B cell (primary cell): ENCODE measurements at regions not wholly inside any gene's neighbourhood (a gene's known extent, or its start where the extent isn't known, plus 50 kb on each side); places are given as distances from the start of the nearest gene placed in this dataset.

Source experiments
- ATAC-seq: fragments of 200-7000 bp; cut with Tn5 transposase; one replicate; pipeline ENCODE4 v1.10.0; 2021; ENCODE audit warnings: low read depth, mild to moderate bottlenecking, moderate number of reproducible peaks, moderate library complexity
- CTCF ChIA-PET: fragments of 350-600 bp; sonication (Branson Sonifier 250); formaldehyde crosslinking; loops from one replicate; lab custom pipeline; 2021; ENCODE audit warnings: antibody characterized with exemption, inconsistent platforms; lab: Charles Lee
- POLR2A ChIA-PET: fragments of 350-600 bp; sonication (Branson Sonifier 250); formaldehyde crosslinking; loops from one replicate; lab custom pipeline; 2021; ENCODE audit warnings: antibody characterized with exemption; lab: Charles Lee
- DNase-seq: peaks from one replicate; pipeline ENCODE4 v3.0.0; 2013
- H2AFZ ChIP-seq: 2 replicates; pipeline ENCODE4 v1.6.1; 2012; ENCODE audit warnings: mild to moderate bottlenecking, low read depth, low read length; ENCODE audit not compliant: insufficient read depth, poor library complexity, severe bottlenecking
- H3K27ac ChIP-seq, 2 donors: 1 replicate in 1 of 2; 2 replicates in 1 of 2; pipeline ENCODE4 v1.5.1; 2012 to 2013; ENCODE audit warnings: low read length in 2 of 2, mild to moderate bottlenecking in 2 of 2, moderate library complexity in 1 of 2
- H3K27me3 ChIP-seq, 4 experiments: fragments of 200-600 bp in 1 of 4; sonication (generic) in 1 of 4; replicated peaks in 1 of 4; 1 replicate in 2 of 4; 2 replicates in 2 of 4; pipeline versions ENCODE4 v1.6.1 to v1.7.0; 2013 to 2016; ENCODE audit warnings: low read length in 3 of 4, mild to moderate bottlenecking in 2 of 4, mixed read lengths in 1 of 4, moderate library complexity in 1 of 4; ENCODE audit not compliant: insufficient read depth in 4 of 4, control insufficient read depth in 3 of 4; ENCODE audit errors: control extremely low read depth in 1 of 4
- H3K36me3 ChIP-seq, 2 experiments: replicated peaks in 1 of 2; 1 replicate in 1 of 2; 2 replicates in 1 of 2; pipeline versions ENCODE4 v1.6.1 to v1.7.1; 2013; ENCODE audit warnings: low read length in 1 of 2; ENCODE audit not compliant: insufficient read depth in 2 of 2, control insufficient read depth in 1 of 2; ENCODE audit errors: control extremely low read depth in 1 of 2, extremely low read depth in 1 of 2
- H3K4me1 ChIP-seq, 2 donors: fragments of 200-600 bp in 1 of 2; sonication (generic) in 1 of 2; 1 replicate in 1 of 2; 2 replicates in 1 of 2; pipeline versions ENCODE4 v1.5.1 to v1.6.1; 2013 to 2017; ENCODE audit warnings: low read length in 2 of 2; ENCODE audit not compliant: control insufficient read depth in 2 of 2, insufficient read depth in 2 of 2
- H3K4me2 ChIP-seq: replicated peaks from 2 replicates; pipeline ENCODE3; 2012; ENCODE audit warnings: mild to moderate bottlenecking, low read depth, low read length; ENCODE audit not compliant: poor library complexity, severe bottlenecking
- H3K4me3 ChIP-seq, 5 experiments: fragments of 200-600 bp in 1 of 5; sonication (generic) in 1 of 5; 1 replicate in 3 of 5; 2 replicates in 2 of 5; pipeline versions ENCODE4 v1.5.1 to v1.7.0; 2011 to 2016; ENCODE audit warnings: low read length in 4 of 5, mild to moderate bottlenecking in 4 of 5, low read depth in 2 of 5, control low read depth in 1 of 5, moderate library complexity in 1 of 5; ENCODE audit not compliant: insufficient read depth in 1 of 5; ENCODE audit errors: control extremely low read depth in 1 of 5, extremely low read depth in 1 of 5
- H3K79me2 ChIP-seq: fragments of 200-600 bp; sonication (generic); one replicate; pipeline ENCODE4 v1.6.0; 2016; ENCODE audit warnings: low read length; ENCODE audit not compliant: control insufficient read depth, insufficient read depth
- H3K9ac ChIP-seq: fragments of 200-600 bp; sonication (generic); 2 replicates; pipeline ENCODE4 v1.6.1; 2017; ENCODE audit warnings: mild to moderate bottlenecking, low read length, moderate library complexity
- H3K9me3 ChIP-seq, 3 donors: one replicate each; pipeline versions ENCODE4 v1.6.1 to v1.7.1; 2013; ENCODE audit warnings: low read length in 2 of 3; ENCODE audit not compliant: control insufficient read depth in 2 of 3, insufficient read depth in 1 of 3; ENCODE audit errors: control extremely low read depth in 1 of 3
- H4K20me1 ChIP-seq: 2 replicates; pipeline ENCODE4 v1.6.0; 2012; ENCODE audit warnings: mild to moderate bottlenecking, low read length; ENCODE audit not compliant: insufficient read depth, control insufficient read depth, poor library complexity, severe bottlenecking
- H3K27ac Mint-ChIP-seq: one replicate; pipeline ENCODE4 v1.8.0; 2021; ENCODE audit warnings: mixed read lengths
- H3K27me3 Mint-ChIP-seq: one replicate; pipeline ENCODE4 v1.8.0; 2021; ENCODE audit warnings: mixed read lengths
- H3K4me1 Mint-ChIP-seq: one replicate; pipeline ENCODE4 v1.8.0; 2021; ENCODE audit warnings: mixed read lengths
- H3K4me3 Mint-ChIP-seq: one replicate; pipeline ENCODE4 v1.8.0; 2021; ENCODE audit warnings: mixed read lengths
- H3K9me3 Mint-ChIP-seq: one replicate; pipeline ENCODE4 v1.8.0; 2022; ENCODE audit warnings: mixed read lengths; ENCODE audit not compliant: insufficient read depth
- EZH2 ChIP-seq: IDR thresholded peaks from 2 replicates; pipeline ENCODE4 v1.6.1; 2012; ENCODE audit warnings: borderline replicate concordance, low read depth, mild to moderate bottlenecking, moderate library complexity, low read length; ENCODE audit not compliant: insufficient read depth, poor library complexity, severe bottlenecking
- WGBS: methylation state at CpG from one replicate; pipeline ENCODE4 v1.1.5; 2013; ENCODE audit warnings: missing lambda C conversion rate; ENCODE audit not compliant: insufficient coverage; 5-methylcytosine and 5-hydroxymethylcytosine counted together
- intact Hi-C: fragments of 100-400 bp; cut with micrococcal nuclease; formaldehyde crosslinking; loops from one replicate; pipeline ENCODE4 v1.10.0; 2022
- TF ChIP-seq, protein P1 (sequence below): fragments of 200-600 bp; IDR thresholded peaks from one replicate; pipeline ENCODE4 v1.8.0; 2022; ENCODE audit warnings: antibody characterized with exemption, mild to moderate bottlenecking

DNA sequence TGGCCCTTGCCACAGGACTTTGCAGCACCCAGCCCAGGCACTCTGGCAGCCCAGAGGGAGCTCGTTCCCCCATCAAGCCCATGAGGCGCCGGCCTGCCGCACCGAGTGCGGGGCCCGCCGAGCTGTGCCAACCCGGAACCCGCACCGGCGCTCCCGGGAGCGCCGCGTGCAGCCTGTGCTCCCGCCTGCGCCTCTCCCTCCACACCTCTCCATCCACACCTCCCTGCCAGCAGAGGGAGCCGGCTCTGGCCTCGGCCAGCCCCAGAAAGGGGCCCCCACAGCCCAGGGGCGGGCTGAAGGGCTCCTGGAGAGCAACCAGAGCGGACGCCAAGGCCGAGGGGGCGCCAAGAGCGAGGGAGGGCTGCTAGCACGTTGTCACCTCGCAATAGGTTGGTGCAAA, 268.8 kb downstream of the MID1IP1 start:
- POLR2A ChIA-PET = no interaction called here
- Mint-ChIP-seq H3K4me1 (no peaks in the 10 kb centered on the region), H3K27me3 (no peaks in the 10 kb centered on the region), H3K9me3 (peaks cover 3% of the 10 kb centered on the region), H3K27ac (no peak overlapping the region), H3K4me3 (no peak overlapping the region)
- ATAC-seq = no peak
- H3K9ac ChIP-seq = no peak overlapping the region
- no peaks in the 10 kb centered on the region for H3K36me3 ChIP-seq
- CTCF ChIA-PET = no interaction called here
- H4K20me1 ChIP-seq = no peaks in the 10 kb centered on the region
- no peak overlapping the region for H2AFZ ChIP-seq
- DNase-seq = no peak
- TF ChIP-seq, protein P1, sequence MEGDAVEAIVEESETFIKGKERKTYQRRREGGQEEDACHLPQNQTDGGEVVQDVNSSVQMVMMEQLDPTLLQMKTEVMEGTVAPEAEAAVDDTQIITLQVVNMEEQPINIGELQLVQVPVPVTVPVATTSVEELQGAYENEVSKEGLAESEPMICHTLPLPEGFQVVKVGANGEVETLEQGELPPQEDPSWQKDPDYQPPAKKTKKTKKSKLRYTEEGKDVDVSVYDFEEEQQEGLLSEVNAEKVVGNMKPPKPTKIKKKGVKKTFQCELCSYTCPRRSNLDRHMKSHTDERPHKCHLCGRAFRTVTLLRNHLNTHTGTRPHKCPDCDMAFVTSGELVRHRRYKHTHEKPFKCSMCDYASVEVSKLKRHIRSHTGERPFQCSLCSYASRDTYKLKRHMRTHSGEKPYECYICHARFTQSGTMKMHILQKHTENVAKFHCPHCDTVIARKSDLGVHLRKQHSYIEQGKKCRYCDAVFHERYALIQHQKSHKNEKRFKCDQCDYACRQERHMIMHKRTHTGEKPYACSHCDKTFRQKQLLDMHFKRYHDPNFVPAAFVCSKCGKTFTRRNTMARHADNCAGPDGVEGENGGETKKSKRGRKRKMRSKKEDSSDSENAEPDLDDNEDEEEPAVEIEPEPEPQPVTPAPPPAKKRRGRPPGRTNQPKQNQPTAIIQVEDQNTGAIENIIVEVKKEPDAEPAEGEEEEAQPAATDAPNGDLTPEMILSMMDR = no peak
- TF ChIP-seq EZH2 = no peak
- no peaks in the 10 kb centered on the region for H3K79me2 ChIP-seq
- intact Hi-C loops = no loop called here
- no peak overlapping the region for H3K4me3 ChIP-seq
- no peaks in the 10 kb centered on the region for H3K4me1 ChIP-seq
- peaks cover 0 to 4% (median 0%) of the 10 kb centered on the region in 3 donors for H3K9me3 ChIP-seq
- H3K4me2 ChIP-seq = no peak overlapping the region
- WGBS = 97% methylated on average over 12 of the region's 28 CpGs
- H3K27me3 ChIP-seq = no peaks in the 10 kb centered on the region
- no peak overlapping the region for H3K27ac ChIP-seq

DNA sequence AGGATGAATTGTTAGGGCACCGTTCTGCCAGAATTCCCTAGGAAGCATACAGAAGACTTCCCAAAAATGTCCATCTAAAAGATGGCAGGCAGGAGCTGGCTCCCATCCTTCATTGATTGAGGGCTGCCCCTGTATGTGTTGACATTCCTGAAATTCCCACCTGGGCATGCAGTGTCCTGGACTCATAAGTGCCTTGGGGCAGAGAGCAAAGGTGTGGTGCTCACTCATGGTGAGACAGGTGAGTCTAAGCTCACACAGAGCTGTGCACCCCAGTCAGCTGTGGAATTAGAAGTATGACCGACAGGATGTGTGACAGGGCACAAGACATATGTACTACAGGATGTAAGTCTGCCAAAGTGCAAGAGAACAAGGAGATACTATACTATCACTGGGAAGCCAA, 271.9 kb downstream of the MID1IP1 start:
- Histone ChIP-seq H3K27ac (no peak overlapping the region), H3K36me3 (no peaks in the 10 kb centered on the region), H3K4me3 (no peak overlapping the region), H3K27me3 (no peaks in the 10 kb centered on the region), H3K4me2 (no peak overlapping the region), H3K4me1 (no peaks in the 10 kb centered on the region), H3K9me3 (peaks cover 0 to 4% (median 0%) of the 10 kb centered on the region in 3 donors), H2AFZ (no peak overlapping the region), H4K20me1 (no peaks in the 10 kb centered on the region), H3K9ac (no peak overlapping the region), H3K79me2 (no peaks in the 10 kb centered on the region)
- ATAC-seq (no peak), DNase-seq (no peak)
- ChIA-PET CTCF (no interaction called here), POLR2A (no interaction called here)
- Mint-ChIP-seq H3K27me3 (no peaks in the 10 kb centered on the region), H3K4me3 (no peak overlapping the region), H3K27ac (no peak overlapping the region), H3K9me3 (peaks cover 3% of the 10 kb centered on the region), H3K4me1 (no peaks in the 10 kb centered on the region)
- TF ChIP-seq EZH2 = no peak
- TF ChIP-seq, protein P1 = no peak
- WGBS = no CpG with 5 or more reads among the region's 2 CpGs
- intact Hi-C loops = no loop called here
